ACC112 (cell line): ENCODE measurements at regions not wholly inside any gene's neighbourhood (a gene's known extent, or its start where the extent isn't known, plus 50 kb on each side); places are given as distances from the start of the nearest gene placed in this dataset.
"Not testable (repeated sequence)": the region's sequence is repeated elsewhere in the genome, so short reads cannot be mapped to it uniquely, and the experiment has no call there.

Source experiments
- H2AFZ ChIP-seq: fragments of 200-600 bp; sonication (generic); one replicate; pipeline ENCODE4 v1.6.0; 2017; ENCODE audit warnings: antibody characterized with exemption, low read length; ENCODE audit not compliant: unreplicated experiment
- H3K27ac ChIP-seq: fragments of 200-600 bp; sonication (generic); 2 replicates; pipeline ENCODE4 v1.5.1; 2014; ENCODE audit warnings: low read depth, mild to moderate bottlenecking, antibody characterized with exemption, low read length, moderate library complexity
- H3K27me3 ChIP-seq: fragments of 200-600 bp; sonication (generic); 2 replicates; pipeline ENCODE4 v1.6.1; 2014; ENCODE audit warnings: mild to moderate bottlenecking, antibody characterized with exemption, low read length, moderate library complexity, mixed read lengths; ENCODE audit not compliant: insufficient read depth
- H3K36me3 ChIP-seq: fragments of 200-600 bp; sonication (generic); 2 replicates; pipeline ENCODE4 v1.6.1; 2016; ENCODE audit warnings: mild to moderate bottlenecking, antibody characterized with exemption, low read length, moderate library complexity, mixed read lengths; ENCODE audit not compliant: insufficient read depth
- H3K4me1 ChIP-seq: fragments of 200-600 bp; sonication (generic); one replicate; pipeline ENCODE4 v1.6.1; 2016; ENCODE audit warnings: low read length, mixed read lengths; ENCODE audit not compliant: insufficient read depth, unreplicated experiment, control insufficient read depth
- H3K4me3 ChIP-seq: fragments of 200-600 bp; sonication (generic); 2 replicates; pipeline ENCODE4 v1.5.1; 2014; ENCODE audit warnings: mild to moderate bottlenecking, low read depth, low read length
- H3K79me2 ChIP-seq: fragments of 200-600 bp; sonication (generic); one replicate; pipeline ENCODE4 v1.6.0; 2016; ENCODE audit warnings: low read length; ENCODE audit not compliant: control insufficient read depth, unreplicated experiment, insufficient read depth

DNA sequence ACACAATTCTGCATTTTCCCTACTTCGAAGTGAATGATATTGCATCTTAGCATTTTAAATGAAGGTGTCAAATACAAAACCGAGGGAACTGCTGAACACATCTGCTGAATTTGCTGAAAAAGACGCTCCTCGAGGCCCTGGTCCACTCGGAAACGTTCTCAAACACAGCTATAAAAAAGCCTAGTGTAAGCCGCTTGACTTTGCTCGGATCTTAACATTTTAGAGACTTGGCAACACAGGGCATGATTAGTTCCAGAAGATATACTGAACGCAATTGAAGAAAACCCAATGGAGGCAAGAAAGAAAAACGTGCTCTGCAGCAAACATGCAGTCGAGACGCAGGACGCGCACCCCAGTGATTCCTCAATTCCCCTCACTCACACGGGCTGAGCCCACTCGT, 506.4 kb upstream of the AMELY start:
- Histone ChIP-seq H3K36me3 (no peaks in the 10 kb centered on the region), H3K79me2 (no peaks in the 10 kb centered on the region), H3K27me3 (no peaks in the 10 kb centered on the region), H2AFZ (no peak overlapping the region), H3K4me3 (no peak overlapping the region), H3K27ac (no peak overlapping the region), H3K4me1 (no peaks in the 10 kb centered on the region)

DNA sequence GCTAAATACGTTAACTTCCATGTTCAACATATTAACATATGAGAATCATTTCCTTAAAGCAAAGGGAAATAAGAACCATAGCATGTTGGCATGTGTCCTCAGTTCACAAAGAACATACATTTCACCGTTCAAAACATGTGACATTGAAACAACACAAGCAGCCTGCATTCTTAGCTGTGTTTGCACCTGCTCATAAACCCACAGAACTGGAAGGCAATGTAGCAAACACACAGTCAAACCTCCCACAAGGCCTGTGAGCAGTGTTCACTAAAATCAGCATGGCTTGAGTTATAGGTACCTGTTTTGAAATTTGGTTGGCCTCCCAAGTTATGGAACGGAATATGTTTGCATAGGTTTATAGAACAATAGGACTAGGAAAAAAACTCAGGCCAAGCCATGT, 504.9 kb upstream of the AMELY start:
- H2AFZ ChIP-seq, result no peak overlapping the region
- no peaks in the 10 kb centered on the region for H3K4me1 ChIP-seq

DNA sequence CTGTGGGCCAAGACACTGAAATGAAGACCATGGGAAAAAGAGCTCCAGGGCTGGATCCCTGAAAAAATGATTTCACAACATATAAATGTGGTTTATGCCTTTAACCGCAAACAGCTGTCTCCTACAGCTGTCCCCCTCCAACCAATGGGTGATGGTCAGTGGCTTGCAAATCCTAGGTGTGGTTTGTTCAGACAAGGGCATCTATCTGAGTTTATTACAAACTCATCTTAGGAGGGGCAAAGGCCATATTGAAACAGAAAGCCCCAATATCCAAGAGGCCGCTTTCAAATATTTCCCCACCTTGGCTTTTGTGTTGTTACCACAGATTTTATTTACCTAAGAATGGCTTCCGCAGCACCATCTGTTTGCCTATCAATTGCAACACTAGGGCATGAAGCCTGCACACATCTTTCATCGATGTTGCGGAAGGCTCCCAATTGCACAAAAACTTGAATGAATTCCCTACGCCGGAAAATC, 503.6 kb upstream of the AMELY start:
- Histone ChIP-seq H3K27ac (no peak overlapping the region), H3K27me3 (no peaks in the 10 kb centered on the region), H2AFZ (no peak overlapping the region), H3K36me3 (no peaks in the 10 kb centered on the region), H3K4me3 (no peak overlapping the region), H3K79me2 (no peaks in the 10 kb centered on the region), H3K4me1 (no peaks in the 10 kb centered on the region)

More for the DNA sequence above, 504.9 kb upstream of the AMELY start:
- Histone ChIP-seq H3K36me3 (no peaks in the 10 kb centered on the region), H3K4me3 (no peak overlapping the region), H3K79me2 (no peaks in the 10 kb centered on the region), H3K27ac (no peak overlapping the region), H3K27me3 (no peaks in the 10 kb centered on the region)

DNA sequence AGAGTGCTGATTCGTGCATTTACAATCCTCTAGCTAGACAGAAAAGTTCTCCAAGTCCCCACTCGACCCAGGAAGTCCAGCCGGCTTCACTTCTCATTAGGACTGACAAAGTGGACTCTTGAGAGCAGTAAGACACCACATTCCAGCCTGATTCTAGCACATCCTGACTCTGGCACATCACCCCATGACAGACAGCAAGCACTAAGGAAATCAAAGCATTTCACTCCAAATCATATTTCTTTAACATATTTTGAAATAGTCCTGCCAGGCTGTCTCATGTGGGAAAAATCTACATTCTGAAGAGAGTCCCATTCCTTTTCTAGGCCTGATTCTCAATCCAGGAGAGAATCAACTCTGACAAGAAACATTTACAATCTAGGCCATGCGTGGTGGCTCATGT, 478.5 kb upstream of the AMELY start:
- Histone ChIP-seq H3K4me1 (no peaks in the 10 kb centered on the region), H3K4me3 (no peak overlapping the region), H3K36me3 (no peaks in the 10 kb centered on the region), H3K27me3 (no peaks in the 10 kb centered on the region), H2AFZ (no peak overlapping the region), H3K27ac (no peak overlapping the region), H3K79me2 (no peaks in the 10 kb centered on the region)

DNA sequence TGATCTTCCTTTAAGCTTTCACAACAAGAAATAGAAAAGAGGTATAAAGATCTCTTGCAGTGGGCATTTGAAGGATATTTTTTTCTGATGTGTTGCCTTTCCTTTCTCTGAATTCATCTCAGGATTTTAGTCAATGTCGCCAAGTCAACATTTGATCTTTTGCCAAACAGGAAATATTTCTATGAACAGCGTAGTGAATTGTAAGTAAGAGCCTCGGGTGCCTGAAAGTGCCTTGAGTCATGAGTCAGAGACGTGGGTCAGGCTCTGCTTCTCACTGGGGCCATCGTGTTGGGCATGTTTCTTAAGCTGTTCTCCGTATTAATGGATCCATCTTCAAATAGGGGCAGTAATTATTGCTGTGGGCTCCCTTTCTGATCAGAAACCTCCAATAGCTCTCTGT, 471.4 kb upstream of the AMELY start:
- no peaks in the 10 kb centered on the region for H3K36me3 ChIP-seq
- peaks cover 10% of the 10 kb centered on the region for H3K4me1 ChIP-seq
- no peaks in the 10 kb centered on the region for H3K27me3 ChIP-seq
- H3K27ac ChIP-seq, result peak overlapping the region; percentile 78
- no peak overlapping the region for H3K4me3 ChIP-seq
- no peaks in the 10 kb centered on the region for H3K79me2 ChIP-seq
- no peak overlapping the region for H2AFZ ChIP-seq

DNA sequence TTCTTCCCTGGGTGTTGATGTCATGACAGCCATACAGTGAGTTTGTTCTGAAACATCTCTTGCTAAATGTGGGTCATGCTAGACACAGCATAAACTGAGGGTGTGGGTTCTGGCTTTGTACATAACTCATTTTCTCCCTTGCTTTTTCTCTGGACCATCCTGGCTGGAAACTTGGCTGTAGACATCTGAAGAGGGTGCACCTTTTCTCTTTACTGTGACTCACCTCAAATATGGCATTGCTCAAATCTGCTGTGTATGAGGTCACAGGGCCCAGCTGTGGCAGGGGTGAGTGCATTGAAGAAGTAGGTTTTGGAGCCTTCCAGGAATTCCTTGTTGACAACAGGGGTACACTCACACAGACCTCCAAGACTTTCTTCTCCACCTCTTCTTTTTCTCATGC, 465.5 kb upstream of the AMELY start:
- no peak overlapping the region for H3K4me3 ChIP-seq

DNA sequence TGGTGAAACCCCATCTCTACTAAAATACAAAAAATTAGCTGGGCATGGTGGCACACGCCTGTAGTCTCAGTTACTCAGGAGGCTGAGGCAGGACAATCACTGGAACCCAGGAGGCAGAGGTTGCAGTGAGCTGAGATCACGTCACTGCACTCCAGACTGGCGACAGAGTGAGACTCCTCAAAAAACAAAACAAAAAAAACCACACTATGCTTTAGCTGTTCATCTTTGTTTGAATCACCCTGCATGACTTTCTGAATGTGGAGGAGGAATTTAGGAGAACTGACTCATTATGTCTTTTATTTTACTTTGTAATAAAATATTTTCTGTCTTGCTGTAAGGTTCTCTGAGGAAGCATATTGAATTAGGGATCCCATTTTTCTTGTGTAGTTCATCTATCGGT, 462.9 kb upstream of the AMELY start:
- not testable (repeated sequence) for H3K27me3 ChIP-seq, H3K4me1 ChIP-seq, H3K36me3 ChIP-seq, H3K79me2 ChIP-seq, H3K4me3 ChIP-seq, H2AFZ ChIP-seq
- peak overlapping the region; percentile 69 for H3K27ac ChIP-seq

More for the DNA sequence above, 465.5 kb upstream of the AMELY start:
- H3K27ac ChIP-seq, result no peak overlapping the region
- peaks cover 6% of the 10 kb centered on the region; the same call in 1 of the 2 replicates for H3K36me3 ChIP-seq
- H3K79me2 ChIP-seq, result no peaks in the 10 kb centered on the region
- H3K4me1 ChIP-seq, result peaks cover 6% of the 10 kb centered on the region
- H3K27me3 ChIP-seq, result no peaks in the 10 kb centered on the region
- no peak overlapping the region for H2AFZ ChIP-seq

DNA sequence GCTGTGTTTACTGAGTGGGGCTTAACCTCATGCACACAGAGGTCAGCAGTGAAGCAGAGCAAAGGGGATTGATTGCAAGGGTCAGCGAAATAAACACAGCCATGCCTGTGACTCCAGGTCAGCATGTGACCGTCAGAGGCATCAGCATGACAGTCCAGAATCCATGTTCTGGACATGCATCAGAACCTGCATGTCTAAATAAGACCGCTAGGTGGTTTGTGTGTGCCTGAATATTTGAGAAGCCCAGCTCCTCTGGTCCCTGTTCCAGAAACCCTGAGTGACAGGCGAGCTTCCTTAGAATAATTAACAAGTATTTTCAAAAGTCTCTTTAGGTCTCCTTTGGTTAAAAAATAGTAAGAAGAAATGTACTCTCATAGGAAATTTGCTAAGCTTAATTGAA, 460.4 kb upstream of the AMELY start:
- not testable (repeated sequence) for H3K36me3 ChIP-seq, H3K27ac ChIP-seq, H3K4me3 ChIP-seq, H3K4me1 ChIP-seq, H3K79me2 ChIP-seq, H2AFZ ChIP-seq, H3K27me3 ChIP-seq

DNA sequence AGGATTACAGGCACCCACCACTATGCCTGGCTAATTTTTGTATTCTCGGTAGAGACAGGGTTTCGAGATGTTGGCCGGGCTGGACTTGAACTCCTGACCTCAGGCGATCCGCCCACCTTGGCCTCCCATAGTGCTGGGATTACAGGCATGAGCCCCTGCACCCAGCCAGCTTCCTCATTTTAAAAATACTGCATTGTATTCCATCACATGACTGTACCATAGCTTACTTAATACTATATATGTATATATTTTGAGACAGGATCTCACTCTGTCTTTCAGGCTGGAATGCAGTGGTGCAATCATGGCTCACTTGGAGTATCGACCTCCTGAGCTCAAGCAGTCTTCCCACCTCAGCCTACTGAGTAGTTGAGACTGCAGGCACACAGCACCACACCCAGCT, 459.5 kb upstream of the AMELY start:
- not testable (repeated sequence) for H3K36me3 ChIP-seq, H3K4me3 ChIP-seq, H3K27me3 ChIP-seq, H3K27ac ChIP-seq, H3K4me1 ChIP-seq, H2AFZ ChIP-seq, H3K79me2 ChIP-seq

DNA sequence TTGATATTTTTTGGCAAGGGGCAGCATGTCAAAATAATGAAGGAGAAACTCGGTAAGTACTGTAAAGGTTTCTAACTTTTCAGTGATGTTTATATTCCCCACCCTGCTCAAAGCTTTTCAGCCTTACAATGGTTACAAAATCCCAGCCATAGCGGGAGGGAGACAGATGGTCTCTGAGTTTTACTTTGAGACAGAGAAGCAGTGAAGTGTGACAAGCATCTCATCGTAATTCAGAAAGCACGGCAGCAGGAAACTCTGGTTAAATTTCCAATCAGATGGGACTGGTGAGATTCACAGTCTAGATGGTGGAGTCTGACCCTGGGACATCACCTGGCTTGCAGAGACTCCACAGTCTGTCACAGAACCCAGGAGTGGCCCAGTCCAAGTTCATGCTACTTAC, 448.0 kb upstream of the AMELY start:
- H3K4me1 ChIP-seq, result peaks cover 5% of the 10 kb centered on the region
- no peak overlapping the region for H2AFZ ChIP-seq
- H3K27me3 ChIP-seq, result no peaks in the 10 kb centered on the region
- no peak overlapping the region for H3K4me3 ChIP-seq
- no peaks in the 10 kb centered on the region for H3K79me2 ChIP-seq
- peaks cover 11% of the 10 kb centered on the region for H3K36me3 ChIP-seq
- H3K27ac ChIP-seq, result no peak overlapping the region

DNA sequence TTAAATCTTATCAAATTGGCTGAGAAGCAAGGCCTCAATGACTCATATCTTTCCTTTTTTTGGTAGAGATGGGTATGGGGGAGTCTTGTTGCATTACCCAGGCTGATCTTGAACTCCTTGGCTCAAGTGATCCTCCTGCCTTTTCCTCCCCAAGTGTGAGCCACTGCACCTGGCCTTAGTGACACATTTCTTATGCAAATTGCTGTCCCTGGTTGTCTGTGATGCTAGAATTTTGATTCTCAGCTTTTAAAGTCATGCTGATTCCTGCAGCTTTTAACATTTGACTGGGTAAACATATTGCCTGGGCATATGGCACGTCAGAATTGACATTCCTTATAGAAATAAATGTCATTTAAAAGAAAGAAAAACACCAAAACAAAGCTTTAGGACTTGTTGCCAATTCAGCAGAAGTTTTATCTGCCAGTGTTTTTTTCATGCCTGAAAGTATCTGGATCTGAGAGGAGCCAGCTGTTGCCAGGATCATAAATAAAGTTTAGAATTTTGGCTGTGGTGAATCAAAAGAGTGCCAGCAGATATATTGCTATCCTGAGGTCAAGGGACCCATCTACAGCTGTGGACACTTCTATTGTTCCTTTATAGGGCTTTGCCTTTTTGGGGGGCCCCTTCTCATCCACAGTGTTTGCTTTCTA, 446.7 kb upstream of the AMELY start:
- H2AFZ ChIP-seq, result no peak overlapping the region
- no peak overlapping the region for H3K27ac ChIP-seq
- H3K79me2 ChIP-seq, result no peaks in the 10 kb centered on the region
- peaks cover 7% of the 10 kb centered on the region for H3K36me3 ChIP-seq
- peaks cover 5% of the 10 kb centered on the region for H3K4me1 ChIP-seq
- H3K27me3 ChIP-seq, result no peaks in the 10 kb centered on the region
- H3K4me3 ChIP-seq, result no peak overlapping the region
